Fibroblast of pulmonary artery (primary cell): ENCODE measurements at regions not wholly inside any gene's neighbourhood (a gene's known extent, or its start where the extent isn't known, plus 50 kb on each side); places are given as distances from the start of the nearest gene placed in this dataset.
A peak's percentile ranks its signal among the peaks of the same experiment; 100 is the strongest.

Source experiments
- DNase-seq: peaks from one replicate; pipeline ENCODE4 v3.0.0-alpha.2; 2010; ENCODE audit warnings: low read depth
- H3K4me3 ChIP-seq: replicated peaks from 2 replicates; pipeline ENCODE4 v1.5.1; 2011; ENCODE audit warnings: low read depth, mild to moderate bottlenecking, control low read depth, low read length, moderate library complexity
- CTCF ChIP-seq: IDR thresholded peaks from 2 replicates; pipeline ENCODE4 v1.5.1; 2011; ENCODE audit warnings: mild to moderate bottlenecking, control low read depth, low read length, inconsistent platforms; ENCODE audit errors: missing control alignments

GRCh38 chr12:93127582-93128331 lies 198.7 kb upstream of the EEA1 start:
- peak; percentile 46 for TF ChIP-seq CTCF
- peak; percentile 95 for DNase-seq
- H3K4me3 ChIP-seq, result no peak overlapping the region

GRCh38 chr12:93128332-93128707 lies 199.2 kb upstream of the EEA1 start:
- no peak for TF ChIP-seq CTCF
- no peak overlapping the region for H3K4me3 ChIP-seq

GRCh38 chr12:93130366-93131054 lies 201.4 kb upstream of the EEA1 start:
- DNase-seq, result no peak
- TF ChIP-seq CTCF, result no peak
- H3K4me3 ChIP-seq, result no peak overlapping the region

More at GRCh38 chr12:93128332-93128707, 199.2 kb upstream of the EEA1 start:
- no peak for DNase-seq

GRCh38 chr12:93133361-93133760 lies 204.3 kb upstream of the EEA1 start:
- no peak for TF ChIP-seq CTCF
- no peak for DNase-seq
- no peak overlapping the region for H3K4me3 ChIP-seq

- no peak overlapping the region for H3K4me3 ChIP-seq
- no peak for TF ChIP-seq CTCF
- DNase-seq, result no peak
These were observed 205.2 kb upstream of the EEA1 start for GRCh38 chr12:93134175-93134890.

- H3K4me3 ChIP-seq, result no peak overlapping the region
- DNase-seq, result no peak
- no peak for TF ChIP-seq CTCF
These were observed 205.8 kb upstream of the EEA1 start for GRCh38 chr12:93134893-93135285.
